ENCODE measurements at regions not wholly inside any gene's neighbourhood (a gene's known extent, or its start where the extent isn't known, plus 50 kb on each side); places are given as distances from the start of the nearest gene placed in this dataset.

- TF ChIP-seq CTCF (IDR thresholded peaks at IDR 0.05) (no peak), POLR2A (IDR thresholded peaks at IDR 0.05) (no peak)
Observed at GRCh38 chr4:18798123-18798522, 776.6 kb upstream of the LCORL start.

Measured in testis (tissue), 2 donors.